ENCODE measurements at regions not wholly inside any gene's neighbourhood (a gene's known extent, or its start where the extent isn't known, plus 50 kb on each side); places are given as distances from the start of the nearest gene placed in this dataset.
A peak's percentile ranks its signal among the peaks of the same experiment; 100 is the strongest.

GRCh38 chr13:80444240-80445015 is 103.5 kb upstream of the SPRY2 start:
- DNase-seq, result peak; percentile 85 to 89 (median 87)
- H3K36me3 ChIP-seq (replicated peaks in 1 of 2; ENCODE audit: control insufficient read depth in 1 of 2, insufficient read depth in 2 of 2, low read length in 2 of 2), result no peaks in the 10 kb centered on the region
- peaks cover 4 to 19% (median 10%) of the 10 kb centered on the region in 3 donors for H3K27me3 Mint-ChIP-seq (ENCODE audit: low read depth in 3 of 3)
- H3K4me1 Mint-ChIP-seq, result peaks cover 47% of the 10 kb centered on the region
- no peak for TF ChIP-seq CTCF (IDR thresholded peaks at IDR 0.05)
- H3K9me3 Mint-ChIP-seq, result peaks cover 0 to 3% (median 0%) of the 10 kb centered on the region in 7 donors
- WGBS (ENCODE audit: insufficient coverage), result 40% methylated on average over 1 of the region's 4 CpGs
- H3K4me1 ChIP-seq (ENCODE audit: control insufficient read depth in 1 of 2, insufficient read depth in 2 of 2, low read length in 2 of 2), result peaks cover 26 to 39% of the 10 kb centered on the region in 2 donors
- H3K9ac ChIP-seq (ENCODE audit: insufficient read depth, low read length, poor library complexity, severe bottlenecking), result no peak overlapping the region
- peak overlapping the region in 1 of 2 donors; percentile 39 for H3K27ac ChIP-seq (ENCODE audit: low read depth in 1 of 2, low read length in 2 of 2)
- H3K27me3 ChIP-seq (ENCODE audit: control insufficient read depth in 2 of 2, insufficient read depth in 2 of 2, low read length in 2 of 2), result peaks cover 0 to 3% of the 10 kb centered on the region in 2 donors
- no peak overlapping the region for H2AFZ ChIP-seq (ENCODE audit: insufficient read depth, low read depth, low read length, poor library complexity, severe bottlenecking)
- H3K4me3 ChIP-seq (replicated peaks in 1 of 3; ENCODE audit: low read depth in 2 of 3, low read length in 3 of 3), result peak overlapping the region in 1 of 3 experiments; percentile 29
- intact Hi-C loops (cut with micrococcal nuclease), result loop anchor here (10.0 kb wide), 2 partner anchors 270 to 400 kb away; no protein-coding TSS in a partner anchor
- H3K36me3 Mint-ChIP-seq, result peaks cover 2 to 3% of the 10 kb centered on the region in 2 donors
- peak overlapping the region; percentile 51 to 92 (median 87) for H3K27ac Mint-ChIP-seq
- no peaks in the 10 kb centered on the region for H4K20me1 ChIP-seq (ENCODE audit: insufficient read depth, low read length)
- peak overlapping the region in 1 of 2 donors; percentile 83 for H3K4me3 Mint-ChIP-seq
- peak overlapping the region; percentile 42 for H3K4me2 ChIP-seq (replicated peaks; ENCODE audit: extremely low read depth, low read length, poor library complexity, severe bottlenecking)
- H3K79me2 ChIP-seq (ENCODE audit: insufficient read depth, low read length), result no peaks in the 10 kb centered on the region
- no peaks in the 10 kb centered on the region for H3K9me3 ChIP-seq (replicated peaks in 1 of 2; ENCODE audit: control insufficient read depth in 1 of 2, insufficient read depth in 1 of 2, low read length in 2 of 2)

- H3K4me2 ChIP-seq (replicated peaks; ENCODE audit: extremely low read depth, low read length, poor library complexity, severe bottlenecking), result no peak overlapping the region
- Mint-ChIP-seq H3K27me3 (ENCODE audit: low read depth in 3 of 3) (peaks cover 4 to 11% (median 8%) of the 10 kb centered on the region in 3 donors), H3K9me3 (peaks cover 0 to 3% (median 0%) of the 10 kb centered on the region in 7 donors), H3K4me1 (peaks cover 39% of the 10 kb centered on the region), H3K4me3 (peak overlapping the region in 1 of 2 donors; percentile 78), H3K36me3 (peaks cover 0 to 2% of the 10 kb centered on the region in 2 donors), H3K27ac (peak overlapping the region in 3 of 7 donors; percentile 43 to 88 (median 76))
- no peaks in the 10 kb centered on the region for H4K20me1 ChIP-seq (ENCODE audit: insufficient read depth, low read length)
- intact Hi-C loops (cut with micrococcal nuclease), result loop anchor here (10.0 kb wide), 2 partner anchors 268 to 398 kb away; no protein-coding TSS in a partner anchor
- no peaks in the 10 kb centered on the region for H3K36me3 ChIP-seq (replicated peaks in 1 of 2; ENCODE audit: control insufficient read depth in 1 of 2, insufficient read depth in 2 of 2, low read length in 2 of 2)
- no peak for DNase-seq
- H3K4me1 ChIP-seq (ENCODE audit: control insufficient read depth in 1 of 2, insufficient read depth in 2 of 2, low read length in 2 of 2), result peaks cover 26 to 39% of the 10 kb centered on the region in 2 donors
- no peaks in the 10 kb centered on the region for H3K79me2 ChIP-seq (ENCODE audit: insufficient read depth, low read length)
- no peak overlapping the region for H2AFZ ChIP-seq (ENCODE audit: insufficient read depth, low read depth, low read length, poor library complexity, severe bottlenecking)
- TF ChIP-seq CTCF (IDR thresholded peaks at IDR 0.05), result no peak
- H3K9ac ChIP-seq (ENCODE audit: insufficient read depth, low read length, poor library complexity, severe bottlenecking), result no peak overlapping the region
- no peaks in the 10 kb centered on the region for H3K9me3 ChIP-seq (replicated peaks in 1 of 2; ENCODE audit: control insufficient read depth in 1 of 2, insufficient read depth in 1 of 2, low read length in 2 of 2)
- no peak overlapping the region for H3K27ac ChIP-seq (ENCODE audit: low read depth in 1 of 2, low read length in 2 of 2)
- no peak overlapping the region for H3K4me3 ChIP-seq (replicated peaks in 1 of 3; ENCODE audit: low read depth in 2 of 3, low read length in 3 of 3)
- H3K27me3 ChIP-seq (ENCODE audit: control insufficient read depth in 2 of 2, insufficient read depth in 2 of 2, low read length in 2 of 2), result peaks cover 0 to 3% of the 10 kb centered on the region in 2 donors
Measured at GRCh38 chr13:80442609-80443008, 101.7 kb upstream of the SPRY2 start.

All from CD14-positive monocyte (primary cell).